ENCODE measurements at regions not wholly inside any gene's neighbourhood (a gene's known extent, or its start where the extent isn't known, plus 50 kb on each side); places are given as distances from the start of the nearest gene placed in this dataset.

GRCh38 chr5:176180781-176181180 lies 57.4 kb upstream of the SIMC1 start:
- H3K27me3 ChIP-seq: no peaks in the 10 kb centered on the region
- no peaks in the 10 kb centered on the region for H3K9me3 ChIP-seq
- TF ChIP-seq CTCF (IDR thresholded peaks at IDR 0.05): no peak
- intact Hi-C loops (cut with DNase I): no loop called here
- H3K4me1 ChIP-seq: no peaks in the 10 kb centered on the region
- H3K4me3 ChIP-seq: no peak overlapping the region
- H3K27ac ChIP-seq: no peak overlapping the region
- WGBS, 2 donors: 26 to 38% methylated on average over 3 of the region's 3 CpGs
- no peaks in the 10 kb centered on the region for H3K36me3 ChIP-seq
- FAIRE-seq (no peak), DNase-seq (no peak), ATAC-seq (peak in 1 of 4 donors; percentile 48)

GRCh38 chr5:176181271-176181855 lies 56.9 kb upstream of the SIMC1 start:
- Histone ChIP-seq H3K27ac (no peak overlapping the region), H3K27me3 (no peaks in the 10 kb centered on the region), H3K36me3 (no peaks in the 10 kb centered on the region), H3K4me1 (no peaks in the 10 kb centered on the region), H3K4me3 (no peak overlapping the region), H3K9me3 (no peaks in the 10 kb centered on the region)
- ATAC-seq: no peak
- 56 to 67% methylated on average over 7 of the region's 7 CpGs for WGBS, 2 donors
- no peak for DNase-seq
- FAIRE-seq: no peak
- no peak for TF ChIP-seq CTCF (IDR thresholded peaks at IDR 0.05)
- intact Hi-C loops (cut with DNase I): no loop called here

DNA sequence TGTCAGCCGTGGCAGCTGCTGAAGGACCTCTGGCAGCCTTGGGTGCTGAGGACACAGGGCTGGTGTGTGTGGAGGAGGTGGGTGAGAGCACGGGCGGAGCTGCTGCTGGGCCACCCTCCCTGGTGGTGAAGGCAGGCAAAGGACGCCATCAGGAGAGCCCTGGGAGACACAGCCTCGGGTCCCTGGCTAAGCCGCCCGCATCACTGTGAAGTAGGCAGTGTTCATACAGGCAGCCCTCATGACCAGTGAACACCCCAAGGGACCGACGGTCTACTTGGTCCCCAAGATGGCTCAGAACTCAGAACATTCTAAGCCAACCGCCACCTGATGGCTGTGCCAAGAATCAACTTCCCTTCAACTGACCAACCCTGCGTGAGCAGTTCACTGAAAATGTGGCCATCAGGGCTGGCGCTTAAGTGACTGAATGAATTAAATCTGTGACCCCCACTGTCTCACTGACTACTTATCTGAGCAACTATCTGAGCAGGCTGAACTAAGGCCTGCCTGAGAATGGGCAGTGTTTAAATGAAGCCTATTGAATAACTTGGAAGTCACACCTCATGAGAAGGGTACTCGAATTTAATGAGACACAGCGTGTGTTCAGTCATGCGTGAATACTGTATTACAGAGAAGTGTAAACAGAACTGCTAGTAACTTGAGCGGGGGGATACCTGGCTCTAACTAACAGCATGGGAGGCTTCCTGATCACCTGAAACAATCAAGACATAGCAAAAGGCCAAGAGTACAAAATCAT lies 54.7 kb upstream of the SIMC1 start:
- Histone ChIP-seq H3K36me3 (no peaks in the 10 kb centered on the region), H3K27me3 (no peaks in the 10 kb centered on the region), H3K9me3 (no peaks in the 10 kb centered on the region), H3K27ac (no peak overlapping the region), H3K4me3 (no peak overlapping the region), H3K4me1 (no peaks in the 10 kb centered on the region)
- 79 to 82% methylated on average over 14 to 16 of the region's 16 CpGs for WGBS, 2 donors
- ATAC-seq (no peak), FAIRE-seq (no peak), DNase-seq (no peak)
- no peak for TF ChIP-seq CTCF (IDR thresholded peaks at IDR 0.05)
- intact Hi-C loops (cut with DNase I): no loop called here

GRCh38 chr5:176184608-176185132 lies 53.6 kb upstream of the SIMC1 start:
- no peak for DNase-seq
- no peaks in the 10 kb centered on the region for H3K36me3 ChIP-seq
- no peak overlapping the region for H3K27ac ChIP-seq
- no peak overlapping the region for H3K4me3 ChIP-seq
- no peak for ATAC-seq
- H3K27me3 ChIP-seq: no peaks in the 10 kb centered on the region
- no peaks in the 10 kb centered on the region for H3K4me1 ChIP-seq
- intact Hi-C loops (cut with DNase I): no loop called here
- no peak for TF ChIP-seq CTCF (IDR thresholded peaks at IDR 0.05)
- H3K9me3 ChIP-seq: no peaks in the 10 kb centered on the region
- FAIRE-seq: no peak
- WGBS, 2 donors: 82 to 85% methylated on average over 6 of the region's 6 CpGs

Data from pancreas (tissue), 10 donors.